ENCODE measurements at regions not wholly inside any gene's neighbourhood (a gene's known extent, or its start where the extent isn't known, plus 50 kb on each side); places are given as distances from the start of the nearest gene placed in this dataset.
"Not testable (repeated sequence)": the region's sequence is repeated elsewhere in the genome, so short reads cannot be mapped to it uniquely, and the experiment has no call there.

DNA sequence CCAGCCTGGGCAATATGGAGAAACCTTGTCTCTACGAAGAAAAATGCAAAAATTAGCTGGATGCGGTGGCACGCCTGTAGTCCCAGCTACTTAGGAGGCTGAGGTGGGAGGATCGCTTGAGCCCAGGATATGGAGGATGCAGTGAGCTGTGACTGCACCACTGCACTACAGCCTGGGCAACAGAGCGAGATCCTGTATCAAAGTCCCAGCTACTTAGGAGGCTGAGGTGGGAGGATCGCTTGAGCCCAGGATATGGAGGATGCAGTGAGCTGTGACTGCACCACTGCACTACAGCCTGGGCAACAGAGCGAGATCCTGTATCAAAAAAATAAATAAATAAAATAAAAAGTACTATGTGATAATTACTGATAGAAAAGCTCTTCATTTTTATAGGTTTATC lies 118.2 kb upstream of the HS3ST2 start:
- H3K4me1 Mint-ChIP-seq; ATAC-seq; H3K27me3 Mint-ChIP-seq; H3K9me3 Mint-ChIP-seq (ENCODE audit: low read depth); H3K27ac Mint-ChIP-seq; H3K36me3 Mint-ChIP-seq (ENCODE audit: low read depth); H3K4me3 Mint-ChIP-seq; intact Hi-C loops (cut with DNase I, micrococcal nuclease); POLR2A ChIA-PET; DNase-seq: not testable (repeated sequence)
- CTCF ChIA-PET, result interaction anchor here (0.7 to 1.7 kb wide), 4 partner anchors 1038 to 1846 kb away, joined by 3 to 4 read pairs (median 4); no protein-coding TSS in a partner anchor

DNA sequence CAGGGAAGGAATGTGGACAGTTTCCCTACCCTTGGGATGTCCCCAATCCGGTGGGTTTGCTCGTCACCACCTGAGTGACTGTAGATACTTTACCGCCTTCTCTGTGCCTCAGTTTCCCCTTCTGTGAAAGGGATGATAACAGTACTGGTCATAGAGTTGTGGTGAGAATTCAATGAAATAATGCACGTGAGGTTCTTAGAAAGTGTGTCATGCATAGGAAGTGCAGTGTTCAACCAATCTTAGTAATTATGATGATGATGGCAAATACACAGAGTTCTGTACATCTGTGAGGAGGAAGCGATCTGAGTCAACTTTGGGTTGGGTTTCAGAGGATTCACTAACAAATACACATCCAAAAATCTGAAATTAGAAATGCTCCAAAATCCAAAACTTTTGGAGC lies 114.6 kb upstream of the HS3ST2 start:
- Mint-ChIP-seq H3K27ac (no peak overlapping the region), H3K27me3 (peaks cover 21% of the 10 kb centered on the region), H3K4me1 (no peaks in the 10 kb centered on the region), H3K36me3 (ENCODE audit: low read depth) (no peaks in the 10 kb centered on the region), H3K4me3 (no peak overlapping the region), H3K9me3 (ENCODE audit: low read depth) (no peaks in the 10 kb centered on the region)
- ChIA-PET POLR2A (no interaction called here), CTCF (interaction anchor here (1.0 kb wide), 1 partner anchor 66 kb away, joined by 4 read pairs; no protein-coding TSS in a partner anchor)
- DNase-seq (no peak), ATAC-seq (no peak)
- intact Hi-C loops (cut with DNase I, micrococcal nuclease), result no loop called here

DNA sequence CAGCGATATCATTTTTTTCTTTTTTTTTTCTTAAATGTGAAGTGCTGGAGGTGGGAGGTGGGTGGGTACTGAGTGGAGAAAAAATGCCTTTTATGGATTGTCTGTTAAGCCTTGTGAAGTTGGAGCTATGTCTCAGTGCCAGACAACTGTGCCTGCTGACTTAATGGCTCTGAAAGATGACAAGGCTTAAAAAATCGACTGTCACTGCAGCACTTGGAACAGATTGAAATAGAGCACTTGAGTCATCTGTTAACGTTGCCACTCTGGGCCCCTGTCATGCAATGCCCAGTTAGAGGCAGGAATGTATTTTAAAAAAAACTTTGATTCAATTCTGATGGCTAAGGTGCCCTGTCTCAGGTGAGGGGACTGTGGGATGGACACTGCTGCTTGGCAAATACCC lies 108.2 kb upstream of the HS3ST2 start:
- H3K27me3 Mint-ChIP-seq, result peaks cover 25% of the 10 kb centered on the region
- H3K36me3 Mint-ChIP-seq (ENCODE audit: low read depth), result no peaks in the 10 kb centered on the region
- ATAC-seq, result no peak
- H3K9me3 Mint-ChIP-seq (ENCODE audit: low read depth), result no peaks in the 10 kb centered on the region
- DNase-seq, result no peak
- no peaks in the 10 kb centered on the region for H3K4me1 Mint-ChIP-seq
- H3K4me3 Mint-ChIP-seq, result no peak overlapping the region
- intact Hi-C loops (cut with DNase I, micrococcal nuclease), result no loop called here
- CTCF ChIA-PET, result no interaction called here
- POLR2A ChIA-PET, result no interaction called here
- no peak overlapping the region for H3K27ac Mint-ChIP-seq

DNA sequence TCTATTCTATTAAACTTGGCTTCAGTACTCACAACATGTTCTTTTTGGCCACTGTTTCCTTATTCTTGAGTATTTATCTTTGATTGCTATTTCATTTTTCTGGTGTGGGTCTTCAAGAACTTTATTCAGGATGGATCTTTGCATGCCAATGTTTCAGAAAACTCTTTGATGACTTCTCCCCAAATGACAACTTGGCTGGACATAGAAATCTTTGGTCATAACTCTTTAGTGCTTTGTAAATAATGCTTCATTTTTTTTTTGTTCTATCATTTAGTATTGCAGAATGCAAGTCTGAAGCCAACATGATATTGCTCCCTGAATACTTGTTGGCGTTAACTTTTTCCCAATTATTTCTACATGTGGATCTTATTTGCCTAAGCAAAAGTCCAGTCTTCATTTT lies 103.6 kb upstream of the HS3ST2 start:
- DNase-seq (no peak), ATAC-seq (no peak)
- Mint-ChIP-seq H3K27ac (no peak overlapping the region), H3K4me3 (no peak overlapping the region), H3K36me3 (ENCODE audit: low read depth) (no peaks in the 10 kb centered on the region), H3K9me3 (ENCODE audit: low read depth) (peaks cover 7% of the 10 kb centered on the region), H3K4me1 (no peaks in the 10 kb centered on the region), H3K27me3 (peaks cover 12% of the 10 kb centered on the region)
- intact Hi-C loops (cut with DNase I, micrococcal nuclease), result no loop called here
- CTCF ChIA-PET, result no interaction called here
- POLR2A ChIA-PET, result no interaction called here

DNA sequence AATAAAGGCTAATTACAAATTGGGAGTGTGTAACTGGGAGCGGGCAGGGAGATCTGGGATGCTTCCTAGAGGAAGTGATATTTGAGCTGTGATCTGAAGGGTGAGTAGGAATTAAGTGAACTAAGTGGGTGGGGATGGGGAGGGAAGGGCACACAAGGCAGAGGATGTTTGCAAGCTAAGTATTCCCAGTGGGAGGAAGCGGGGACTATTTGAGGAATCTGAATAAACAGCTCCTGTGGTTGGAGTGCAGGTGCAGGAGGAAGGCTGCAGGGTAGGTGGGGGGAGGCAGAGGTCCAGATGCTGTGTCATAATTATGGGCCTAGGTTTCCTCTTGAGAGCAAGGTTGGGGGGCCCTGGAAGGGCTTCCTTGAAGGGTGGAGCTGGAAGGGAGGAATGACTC lies 102.1 kb upstream of the HS3ST2 start:
- H3K4me1 Mint-ChIP-seq, result no peaks in the 10 kb centered on the region
- no peak for ATAC-seq
- H3K27ac Mint-ChIP-seq, result no peak overlapping the region
- H3K27me3 Mint-ChIP-seq, result peaks cover 12% of the 10 kb centered on the region
- H3K9me3 Mint-ChIP-seq (ENCODE audit: low read depth), result peaks cover 7% of the 10 kb centered on the region
- ChIA-PET POLR2A (no interaction called here), CTCF (no interaction called here)
- H3K36me3 Mint-ChIP-seq (ENCODE audit: low read depth), result no peaks in the 10 kb centered on the region
- H3K4me3 Mint-ChIP-seq, result no peak overlapping the region
- intact Hi-C loops (cut with DNase I, micrococcal nuclease), result no loop called here
- DNase-seq, result no peak

DNA sequence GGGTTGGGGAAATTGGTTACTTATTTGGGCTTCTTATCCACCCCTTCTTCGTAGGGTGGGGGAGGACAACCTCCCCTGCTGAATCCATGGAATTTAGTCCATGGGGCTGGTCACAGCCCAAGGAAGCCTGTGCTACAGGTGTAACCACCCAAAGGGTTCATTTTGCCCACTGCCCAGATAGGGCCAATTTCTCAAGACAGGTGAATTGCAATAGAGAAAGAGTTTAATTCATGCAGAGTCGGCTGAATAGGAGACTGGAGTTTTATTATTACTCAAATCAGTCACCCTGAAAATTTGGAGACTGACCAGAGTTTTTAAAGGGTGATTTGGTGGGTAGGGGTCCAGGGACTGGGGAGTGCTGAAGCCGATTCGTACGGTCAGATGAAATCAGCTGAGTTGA lies 101.5 kb upstream of the HS3ST2 start:
- H3K36me3 Mint-ChIP-seq (ENCODE audit: low read depth), result no peaks in the 10 kb centered on the region
- H3K4me1 Mint-ChIP-seq, result no peaks in the 10 kb centered on the region
- ATAC-seq, result no peak
- H3K27me3 Mint-ChIP-seq, result peaks cover 8% of the 10 kb centered on the region
- ChIA-PET POLR2A (no interaction called here), CTCF (interaction anchor here (0.7 kb wide), 1 partner anchor 139 kb away, joined by 4 read pairs; no protein-coding TSS in a partner anchor)
- H3K27ac Mint-ChIP-seq, result no peak overlapping the region
- intact Hi-C loops (cut with DNase I, micrococcal nuclease), result no loop called here
- peaks cover 7% of the 10 kb centered on the region for H3K9me3 Mint-ChIP-seq (ENCODE audit: low read depth)
- H3K4me3 Mint-ChIP-seq, result no peak overlapping the region
- no peak for DNase-seq

DNA sequence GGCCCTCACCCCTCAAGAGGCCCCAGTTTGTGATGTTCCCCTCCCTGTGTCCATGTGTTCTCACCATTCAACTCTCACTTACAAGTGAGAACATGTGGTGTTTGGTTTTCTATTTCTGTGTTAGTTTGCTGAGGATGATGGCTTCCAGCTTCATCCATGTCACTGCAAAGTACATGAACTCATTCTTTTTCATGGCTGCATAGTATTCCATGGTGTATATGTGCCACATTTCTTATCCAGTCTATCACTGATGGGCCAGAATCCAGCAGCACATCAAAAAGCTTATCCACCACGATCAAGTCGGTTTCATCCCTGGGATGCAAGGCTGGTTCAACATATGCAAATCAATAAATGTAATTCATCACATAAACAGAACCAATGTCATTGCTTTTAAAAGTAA lies 95.4 kb upstream of the HS3ST2 start:
- H3K9me3 Mint-ChIP-seq (ENCODE audit: low read depth); H3K36me3 Mint-ChIP-seq (ENCODE audit: low read depth); POLR2A ChIA-PET; intact Hi-C loops (cut with DNase I, micrococcal nuclease); H3K4me3 Mint-ChIP-seq; DNase-seq; CTCF ChIA-PET; ATAC-seq; H3K27ac Mint-ChIP-seq; H3K4me1 Mint-ChIP-seq: not testable (repeated sequence)
- peaks cover 12% of the 10 kb centered on the region for H3K27me3 Mint-ChIP-seq

DNA sequence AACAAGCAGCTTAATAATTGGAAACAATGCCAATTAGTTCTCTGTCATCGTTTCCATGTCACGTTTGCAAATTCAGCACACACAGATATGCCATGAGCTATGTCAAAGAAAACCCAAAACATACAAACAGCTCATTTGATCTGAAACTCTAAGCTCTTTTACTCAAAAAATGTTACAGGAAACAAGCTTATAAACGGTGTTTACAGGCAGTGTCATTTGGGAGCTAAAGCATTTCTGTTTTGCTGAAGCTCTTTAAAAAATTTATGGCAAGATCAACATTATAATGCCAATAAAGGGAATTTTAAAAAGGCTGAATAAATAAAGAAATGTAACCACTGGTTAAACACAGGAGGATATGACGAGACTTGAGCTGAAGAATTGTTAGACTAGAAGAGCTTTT lies 94.0 kb upstream of the HS3ST2 start:
- ChIA-PET CTCF (interaction anchor here (0.6 to 1.1 kb wide), 2 partner anchors 15 to 38 kb away, joined by 3 read pairs; no protein-coding TSS in a partner anchor), POLR2A (no interaction called here)
- no peak overlapping the region for H3K27ac Mint-ChIP-seq
- DNase-seq (no peak), ATAC-seq (no peak)
- no peaks in the 10 kb centered on the region for H3K4me1 Mint-ChIP-seq
- H3K27me3 Mint-ChIP-seq, result peaks cover 12% of the 10 kb centered on the region
- H3K36me3 Mint-ChIP-seq (ENCODE audit: low read depth), result no peaks in the 10 kb centered on the region
- peaks cover 2% of the 10 kb centered on the region for H3K9me3 Mint-ChIP-seq (ENCODE audit: low read depth)
- intact Hi-C loops (cut with DNase I, micrococcal nuclease), result no loop called here
- H3K4me3 Mint-ChIP-seq, result no peak overlapping the region

DNA sequence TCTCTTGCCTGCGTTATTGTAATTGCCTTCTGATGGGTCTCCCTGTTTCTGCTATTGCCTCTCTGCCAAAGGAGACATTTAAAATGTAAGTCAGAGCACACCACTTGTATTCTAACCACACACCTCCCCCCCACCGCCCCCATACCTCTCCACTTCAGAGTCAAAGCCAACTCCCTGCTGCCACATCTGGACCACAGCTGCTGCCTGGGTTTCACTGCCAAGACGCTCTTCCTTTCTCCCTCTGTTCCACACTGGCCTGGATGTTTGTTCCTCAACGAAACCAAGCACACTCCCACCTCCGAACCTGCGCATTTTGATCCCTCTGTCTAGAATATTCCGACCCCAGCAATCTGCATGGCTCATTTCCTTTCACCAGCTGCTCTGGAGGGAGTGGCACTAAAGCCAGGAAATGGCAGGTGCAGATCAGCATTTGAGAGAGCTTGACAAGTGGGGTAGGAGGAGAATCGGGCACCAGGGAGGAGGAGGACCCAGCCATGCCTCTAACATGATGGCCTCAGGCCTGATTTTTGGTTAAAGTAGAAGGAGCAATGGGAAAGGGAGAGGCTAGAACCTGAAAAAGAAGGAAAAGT lies 92.4 kb upstream of the HS3ST2 start:
- CTCF ChIA-PET, result no interaction called here
- ATAC-seq (no peak), DNase-seq (no peak)
- Mint-ChIP-seq H3K4me1 (no peaks in the 10 kb centered on the region), H3K9me3 (ENCODE audit: low read depth) (peaks cover 2% of the 10 kb centered on the region), H3K27me3 (peaks cover 12% of the 10 kb centered on the region), H3K27ac (no peak overlapping the region), H3K4me3 (no peak overlapping the region), H3K36me3 (ENCODE audit: low read depth) (no peaks in the 10 kb centered on the region)
- intact Hi-C loops (cut with DNase I, micrococcal nuclease), result no loop called here
- POLR2A ChIA-PET, result no interaction called here

DNA sequence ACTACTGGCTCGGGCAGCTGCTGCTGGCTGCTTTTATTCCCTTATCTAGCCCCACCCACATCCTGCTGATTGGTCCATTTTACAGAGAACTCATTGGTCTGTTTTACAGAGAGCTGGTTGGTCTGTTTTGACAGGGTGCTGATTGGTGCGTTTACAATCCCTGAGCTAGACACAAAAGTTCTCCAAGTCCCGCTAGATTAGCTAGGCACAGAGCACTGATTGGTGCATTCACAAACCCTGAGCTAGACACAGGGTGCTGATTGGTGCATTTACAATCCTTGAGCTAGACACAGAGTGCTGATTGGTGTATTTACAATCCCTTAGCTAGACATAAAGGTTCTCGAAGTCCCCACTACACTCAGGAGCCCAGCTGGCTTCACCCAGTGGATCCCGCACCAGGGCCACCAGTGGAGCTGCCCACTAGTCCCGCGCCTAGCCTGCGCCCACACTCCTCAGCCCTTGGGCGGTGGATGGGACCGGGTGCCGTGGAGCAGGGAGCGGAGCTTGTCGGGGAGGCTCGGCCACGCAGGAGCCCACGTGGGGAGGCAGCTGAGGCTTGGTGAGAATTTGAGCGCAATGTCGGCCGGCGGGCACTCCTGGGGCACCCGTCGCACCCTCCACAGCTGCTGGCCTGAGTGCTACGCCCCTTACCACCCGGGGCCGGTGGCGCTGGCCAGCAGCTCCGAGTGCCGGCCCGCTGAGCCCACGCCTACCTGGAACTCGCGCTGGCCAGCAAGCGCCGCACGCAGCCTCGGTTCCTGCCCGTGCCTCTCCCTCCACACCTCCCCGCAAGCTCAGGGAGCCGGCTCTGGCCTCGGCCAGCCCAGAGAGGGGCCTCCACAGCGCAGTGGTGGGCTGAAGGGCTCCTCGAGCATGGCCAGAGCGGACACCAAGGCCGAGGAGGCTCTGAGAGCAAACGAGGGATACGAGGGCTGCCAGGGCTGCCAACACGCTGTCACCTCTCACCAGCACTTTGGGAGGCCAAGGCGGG lies 91.1 kb upstream of the HS3ST2 start:
- H3K4me3 Mint-ChIP-seq; H3K36me3 Mint-ChIP-seq (ENCODE audit: low read depth); H3K4me1 Mint-ChIP-seq; H3K27ac Mint-ChIP-seq; H3K9me3 Mint-ChIP-seq (ENCODE audit: low read depth); ATAC-seq; DNase-seq; intact Hi-C loops (cut with DNase I, micrococcal nuclease); POLR2A ChIA-PET; CTCF ChIA-PET: not testable (repeated sequence)
- peaks cover 15% of the 10 kb centered on the region for H3K27me3 Mint-ChIP-seq

DNA sequence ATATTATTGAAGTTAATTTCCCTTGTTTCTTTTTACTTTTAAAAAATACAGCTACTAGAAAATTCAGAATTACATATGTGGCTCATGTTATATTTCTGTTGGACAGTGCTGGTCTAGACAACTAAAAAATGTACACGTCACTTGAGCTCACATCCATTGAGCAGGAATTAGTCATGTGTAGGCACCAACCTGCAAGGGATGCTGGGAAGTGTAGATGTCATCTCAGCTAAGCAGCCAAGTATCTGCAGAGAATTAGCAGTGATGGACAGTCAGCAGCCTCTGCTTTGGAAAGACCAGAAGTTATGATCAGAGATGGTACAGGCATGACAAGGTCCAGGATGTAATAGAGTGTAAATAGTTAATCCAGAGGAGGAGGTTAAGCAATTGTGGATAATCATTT lies 87.1 kb upstream of the HS3ST2 start:
- intact Hi-C loops (cut with DNase I, micrococcal nuclease), result no loop called here
- Mint-ChIP-seq H3K36me3 (ENCODE audit: low read depth) (no peaks in the 10 kb centered on the region), H3K4me1 (no peaks in the 10 kb centered on the region), H3K27me3 (peaks cover 14% of the 10 kb centered on the region), H3K27ac (no peak overlapping the region), H3K9me3 (ENCODE audit: low read depth) (no peaks in the 10 kb centered on the region), H3K4me3 (no peak overlapping the region)
- DNase-seq, result no peak
- CTCF ChIA-PET, result no interaction called here
- no peak for ATAC-seq
- POLR2A ChIA-PET, result no interaction called here
